Esophagus squamous epithelium (tissue), 5 donors: ENCODE measurements at regions not wholly inside any gene's neighbourhood (a gene's known extent, or its start where the extent isn't known, plus 50 kb on each side); places are given as distances from the start of the nearest gene placed in this dataset.

Experiments
- DNase-seq: peaks from one replicate; lab custom pipeline; 2025; lab: John Stamatoyannopoulos, UW
- H3K27ac ChIP-seq, 4 donors: fragments of 200-600 bp; sonication (generic); one replicate each; pipeline ENCODE4 v1.5.1; 2016 to 2019; ENCODE audit warnings: mild to moderate bottlenecking in 1 of 4
- H3K27me3 ChIP-seq, 4 donors: fragments of 200-600 bp; sonication (generic); 1 replicate in 3 of 4; 2 replicates in 1 of 4; pipeline versions ENCODE4 v1.5.1 to v1.6.0; 2017 to 2021; ENCODE audit warnings: antibody characterized with exemption in 1 of 4
- H3K36me3 ChIP-seq, 3 donors: fragments of 200-600 bp; sonication (generic); one replicate each; pipeline ENCODE4 v1.5.1; 2016 to 2019
- H3K4me1 ChIP-seq, 3 donors: fragments of 200-600 bp; sonication (generic); one replicate each; pipeline ENCODE4 v1.5.1; 2017 to 2019
- H3K4me3 ChIP-seq, 4 donors: fragments of 200-600 bp; sonication (generic); 1 replicate in 3 of 4; 2 replicates in 1 of 4; pipeline ENCODE4 v1.5.1; 2016 to 2019; ENCODE audit warnings: mild to moderate bottlenecking in 2 of 4, moderate library complexity in 1 of 4
- H3K9me3 ChIP-seq, 3 donors: fragments of 200-600 bp; sonication (generic); one replicate each; pipeline ENCODE4 v1.5.1; 2016 to 2019
- CTCF ChIP-seq, 6 experiments: fragments of 450-650 bp in 4 of 6; fragments of 200-600 bp in 2 of 6; sonication (generic) in 2 of 6; IDR thresholded peaks; one replicate each; pipeline ENCODE4 v1.5.1; 2016 to 2019; ENCODE audit warnings: antibody characterized with exemption in 6 of 6, mild to moderate bottlenecking in 4 of 6, moderate library complexity in 4 of 6
- POLR2A ChIP-seq, 4 donors: fragments of 450-650 bp; IDR thresholded peaks; one replicate each; pipeline ENCODE4 v1.6.1; 2017; ENCODE audit warnings: antibody characterized with exemption in 4 of 4, mild to moderate bottlenecking in 4 of 4, moderate library complexity in 3 of 4
- WGBS, 2 donors: methylation state at CpG; one replicate each; pipeline ENCODE4 v1.1.5; 2018; 5-methylcytosine and 5-hydroxymethylcytosine counted together
- intact Hi-C: fragments of 100-400 bp; cut with DNase I; formaldehyde crosslinking; loops from one replicate; pipeline ENCODE4 v1.15.0; 2022
- donor health status: DM: yes; HTN: yes; CAD: no.

DNA sequence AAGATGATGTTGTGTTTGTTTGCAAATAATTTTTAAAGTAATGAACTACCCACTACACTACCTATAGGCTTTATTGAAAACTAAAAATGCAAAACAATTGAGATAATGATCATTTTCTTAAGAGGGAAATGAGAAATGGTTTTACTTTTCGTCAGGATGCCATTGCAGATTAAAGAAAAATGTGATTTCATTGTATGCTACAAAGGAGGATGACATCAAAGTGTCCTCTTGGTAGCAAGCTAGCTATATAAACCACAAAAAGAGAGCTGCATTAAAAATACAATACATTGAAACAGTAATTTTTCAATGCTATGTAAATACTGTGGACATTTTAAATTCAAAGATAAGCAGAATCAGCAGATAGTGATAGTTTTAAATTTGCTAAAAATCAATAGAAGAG is 87.5 kb upstream of the DPYD start:
- WGBS, 2 donors: 35 to 42% methylated on average over 1 of the region's 1 CpG
- intact Hi-C loops: no loop called here
- Histone ChIP-seq H3K36me3 (no peaks in the 10 kb centered on the region), H3K27ac (no peak overlapping the region), H3K4me1 (no peaks in the 10 kb centered on the region), H3K4me3 (no peak overlapping the region), H3K9me3 (no peaks in the 10 kb centered on the region), H3K27me3 (no peaks in the 10 kb centered on the region)
- no peak for DNase-seq
- TF ChIP-seq POLR2A (IDR thresholded peaks at IDR 0.05): no peak
- TF ChIP-seq CTCF (IDR thresholded peaks at IDR 0.05): no peak

DNA sequence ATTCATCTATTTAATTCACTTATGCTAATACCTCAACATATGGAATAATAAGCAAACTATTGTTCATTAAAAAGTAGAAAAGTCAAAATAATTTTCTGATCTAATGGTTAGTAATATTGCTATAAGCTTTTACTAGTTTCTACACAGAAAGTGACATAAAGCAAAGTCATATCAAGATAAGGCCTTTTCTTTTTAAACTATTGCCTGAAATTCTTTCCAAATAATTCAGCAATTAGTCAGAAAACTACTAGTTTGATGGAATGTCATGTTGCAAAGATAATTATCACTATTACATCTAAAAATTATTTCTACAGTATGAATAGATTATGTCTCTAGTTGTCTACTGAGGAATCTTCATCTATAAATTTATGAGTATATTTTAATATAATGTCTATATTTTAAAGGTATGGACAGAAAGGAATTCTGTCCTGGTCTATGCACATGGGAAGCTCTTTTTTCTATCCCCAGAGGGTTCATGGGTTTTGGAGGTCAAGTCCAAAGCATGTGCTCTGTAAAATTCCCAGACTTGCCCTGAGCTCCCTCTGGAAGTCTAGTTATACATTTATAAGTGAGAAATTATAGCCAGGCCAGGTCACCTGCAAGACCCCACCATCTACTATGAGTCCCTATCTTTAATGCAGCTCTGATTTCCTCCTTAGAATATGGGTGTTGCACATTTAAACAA is 84.6 kb upstream of the DPYD start:
- H3K27me3 ChIP-seq: no peaks in the 10 kb centered on the region
- H3K4me3 ChIP-seq: no peak overlapping the region
- no peaks in the 10 kb centered on the region for H3K4me1 ChIP-seq
- intact Hi-C loops: no loop called here
- TF ChIP-seq POLR2A (IDR thresholded peaks at IDR 0.05): no peak
- no peak for TF ChIP-seq CTCF (IDR thresholded peaks at IDR 0.05)
- DNase-seq: no peak
- H3K9me3 ChIP-seq: no peaks in the 10 kb centered on the region
- H3K27ac ChIP-seq: no peak overlapping the region
- no peaks in the 10 kb centered on the region for H3K36me3 ChIP-seq

- Histone ChIP-seq H3K27me3 (no peaks in the 10 kb centered on the region), H3K4me3 (no peak overlapping the region), H3K9me3 (no peaks in the 10 kb centered on the region), H3K4me1 (no peaks in the 10 kb centered on the region), H3K36me3 (no peaks in the 10 kb centered on the region), H3K27ac (no peak overlapping the region)
- TF ChIP-seq POLR2A (IDR thresholded peaks at IDR 0.05) (no peak), CTCF (IDR thresholded peaks at IDR 0.05) (no peak)
- no peak for DNase-seq
- intact Hi-C loops: no loop called here
- WGBS, 2 donors: 17 to 24% methylated on average over 1 of the region's 1 CpG
Observed at GRCh38 chr1:98003442-98003841, 82.6 kb upstream of the DPYD start.

DNA sequence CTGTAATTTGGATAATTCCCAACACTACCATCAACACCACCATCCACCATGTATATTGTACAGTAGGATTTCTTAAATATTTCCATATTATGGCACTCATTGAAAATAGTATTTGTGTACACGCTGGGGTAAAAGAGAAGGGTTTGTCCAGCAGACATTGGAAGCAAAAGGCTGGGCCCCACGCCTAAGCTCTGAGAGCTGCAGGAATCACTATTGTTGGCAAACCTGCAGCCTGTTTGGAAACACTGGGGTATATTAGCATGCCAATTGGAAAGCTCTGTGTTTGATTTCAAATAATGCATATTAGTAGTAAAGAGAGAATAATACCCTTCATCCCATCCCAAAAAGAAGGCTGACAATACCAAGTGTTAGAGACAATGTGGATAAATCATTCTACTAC is 81.5 kb upstream of the DPYD start:
- H3K4me3 ChIP-seq: no peak overlapping the region
- TF ChIP-seq POLR2A (IDR thresholded peaks at IDR 0.05) (no peak), CTCF (IDR thresholded peaks at IDR 0.05) (no peak)
- DNase-seq: no peak
- 47 to 75% methylated on average over 2 of the region's 2 CpGs for WGBS, 2 donors
- no peak overlapping the region for H3K27ac ChIP-seq
- H3K9me3 ChIP-seq: no peaks in the 10 kb centered on the region
- intact Hi-C loops: no loop called here
- no peaks in the 10 kb centered on the region for H3K36me3 ChIP-seq
- H3K4me1 ChIP-seq: no peaks in the 10 kb centered on the region
- H3K27me3 ChIP-seq: no peaks in the 10 kb centered on the region

GRCh38 chr1:98001764-98002163 is 80.9 kb upstream of the DPYD start:
- no peak for DNase-seq
- whole genome bisulfite sequencing, 2 donors: 93 to 97% methylated on average over 1 of the region's 1 CpG
- Histone ChIP-seq H3K27ac (no peak overlapping the region), H3K4me1 (no peaks in the 10 kb centered on the region), H3K27me3 (no peaks in the 10 kb centered on the region), H3K36me3 (no peaks in the 10 kb centered on the region), H3K9me3 (no peaks in the 10 kb centered on the region), H3K4me3 (no peak overlapping the region)
- no peak for TF ChIP-seq CTCF (IDR thresholded peaks at IDR 0.05)
- no peak for TF ChIP-seq POLR2A (IDR thresholded peaks at IDR 0.05)
- intact Hi-C loops: no loop called here
